Naive thymus-derived CD8-positive, alpha-beta T cell (primary cell): ENCODE measurements at regions not wholly inside any gene's neighbourhood (a gene's known extent, or its start where the extent isn't known, plus 50 kb on each side); places are given as distances from the start of the nearest gene placed in this dataset.
"Not testable (repeated sequence)": the region's sequence is repeated elsewhere in the genome, so short reads cannot be mapped to it uniquely, and the experiment has no call there.

Experiments
- ATAC-seq, 2 donors: fragments of 150-1000 bp; cut with Tn5 transposase in 1 of 2; sonication (Bioruptor Pico), chemical (Tn5 transposase) in 1 of 2; 1 replicate in 1 of 2; 2 replicates in 1 of 2; pipeline ENCODE4 v1.10.0; 2021; ENCODE audit warnings: mild to moderate bottlenecking in 2 of 2, moderate library complexity in 2 of 2
- POLR2A ChIA-PET: fragments of 350-600 bp; sonication (Branson Sonifier 250); formaldehyde crosslinking; loops from one replicate; lab custom pipeline; 2021; ENCODE audit warnings: antibody characterized with exemption; lab: Charles Lee
- DNase-seq, 10 donors: peaks; one replicate each; pipeline versions ENCODE4 v3.0.0 to v3.0.0-alpha.2; 2020 to 2022
- H3K27ac Mint-ChIP-seq, 10 donors: one replicate each; pipeline ENCODE4 v1.8.0; 2020 to 2022; ENCODE audit warnings: mild to moderate bottlenecking in 10 of 10, mixed read lengths in 10 of 10, moderate library complexity in 4 of 10, inconsistent platforms in 1 of 10
- H3K27me3 Mint-ChIP-seq, 5 donors: one replicate each; pipeline ENCODE4 v1.8.0; 2021 to 2022; ENCODE audit warnings: mixed read lengths in 5 of 5
- H3K36me3 Mint-ChIP-seq, 3 donors: one replicate each; pipeline ENCODE4 v1.8.0; 2020 to 2022; ENCODE audit warnings: mixed read lengths in 3 of 3, mild to moderate bottlenecking in 2 of 3, inconsistent platforms in 1 of 3
- H3K4me1 Mint-ChIP-seq, 4 donors: one replicate each; pipeline ENCODE4 v1.8.0; 2021 to 2022; ENCODE audit warnings: mixed read lengths in 4 of 4
- H3K4me3 Mint-ChIP-seq, 10 donors: one replicate each; pipeline ENCODE4 v1.8.0; 2020 to 2022; ENCODE audit warnings: mild to moderate bottlenecking in 10 of 10, mixed read lengths in 10 of 10, moderate library complexity in 6 of 10, inconsistent platforms in 1 of 10
- H3K9me3 Mint-ChIP-seq, 9 donors: one replicate each; pipeline ENCODE4 v1.8.0; 2020 to 2022; ENCODE audit warnings: mixed read lengths in 9 of 9, mild to moderate bottlenecking in 3 of 9, inconsistent platforms in 1 of 9, moderate library complexity in 1 of 9

DNA sequence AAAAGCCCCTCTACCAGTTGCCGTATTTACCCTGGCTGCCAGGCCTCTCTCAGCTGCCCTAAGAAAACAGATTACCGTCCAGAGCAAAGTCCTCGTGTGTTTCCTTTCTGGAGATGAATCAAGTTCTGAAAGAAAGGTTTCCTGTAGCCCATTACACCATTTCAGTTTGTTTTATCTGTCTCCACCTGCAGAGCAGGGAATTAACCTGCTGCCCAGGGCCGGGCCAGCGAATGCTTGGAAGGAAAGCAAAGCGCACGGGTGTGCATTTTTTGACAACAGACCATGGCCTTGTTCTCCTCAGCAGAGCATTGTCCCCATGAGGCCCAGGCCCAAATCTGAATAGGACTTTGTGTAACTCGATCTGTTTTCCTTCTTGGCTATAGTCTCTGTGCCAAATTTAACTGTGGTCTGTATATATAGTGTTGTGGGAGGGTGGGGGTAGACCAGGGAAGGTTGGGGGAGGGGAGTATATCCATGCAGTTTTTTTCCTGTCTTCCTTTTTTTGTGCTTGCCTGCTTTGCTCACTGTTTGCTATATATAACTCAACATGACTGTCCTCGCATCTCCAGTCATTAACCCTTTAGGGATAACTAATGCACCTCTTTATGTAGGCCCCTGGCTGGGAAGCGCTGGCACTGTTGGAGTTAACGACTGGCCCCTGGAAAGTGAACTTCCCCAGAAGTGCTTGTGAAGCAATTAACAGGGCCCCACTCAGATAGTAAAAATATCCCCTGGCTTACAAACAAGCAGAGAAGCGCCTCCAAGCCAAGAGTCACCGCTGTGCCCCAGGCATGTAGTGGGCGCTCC, 174.3 kb upstream of the PLGLB2 start:
- ATAC-seq, H3K36me3 Mint-ChIP-seq, H3K4me3 Mint-ChIP-seq, H3K27me3 Mint-ChIP-seq, H3K27ac Mint-ChIP-seq, H3K9me3 Mint-ChIP-seq, DNase-seq, POLR2A ChIA-PET: not testable (repeated sequence)
- peaks cover 3 to 25% (median 17%) of the 10 kb centered on the region in 4 donors for H3K4me1 Mint-ChIP-seq

DNA sequence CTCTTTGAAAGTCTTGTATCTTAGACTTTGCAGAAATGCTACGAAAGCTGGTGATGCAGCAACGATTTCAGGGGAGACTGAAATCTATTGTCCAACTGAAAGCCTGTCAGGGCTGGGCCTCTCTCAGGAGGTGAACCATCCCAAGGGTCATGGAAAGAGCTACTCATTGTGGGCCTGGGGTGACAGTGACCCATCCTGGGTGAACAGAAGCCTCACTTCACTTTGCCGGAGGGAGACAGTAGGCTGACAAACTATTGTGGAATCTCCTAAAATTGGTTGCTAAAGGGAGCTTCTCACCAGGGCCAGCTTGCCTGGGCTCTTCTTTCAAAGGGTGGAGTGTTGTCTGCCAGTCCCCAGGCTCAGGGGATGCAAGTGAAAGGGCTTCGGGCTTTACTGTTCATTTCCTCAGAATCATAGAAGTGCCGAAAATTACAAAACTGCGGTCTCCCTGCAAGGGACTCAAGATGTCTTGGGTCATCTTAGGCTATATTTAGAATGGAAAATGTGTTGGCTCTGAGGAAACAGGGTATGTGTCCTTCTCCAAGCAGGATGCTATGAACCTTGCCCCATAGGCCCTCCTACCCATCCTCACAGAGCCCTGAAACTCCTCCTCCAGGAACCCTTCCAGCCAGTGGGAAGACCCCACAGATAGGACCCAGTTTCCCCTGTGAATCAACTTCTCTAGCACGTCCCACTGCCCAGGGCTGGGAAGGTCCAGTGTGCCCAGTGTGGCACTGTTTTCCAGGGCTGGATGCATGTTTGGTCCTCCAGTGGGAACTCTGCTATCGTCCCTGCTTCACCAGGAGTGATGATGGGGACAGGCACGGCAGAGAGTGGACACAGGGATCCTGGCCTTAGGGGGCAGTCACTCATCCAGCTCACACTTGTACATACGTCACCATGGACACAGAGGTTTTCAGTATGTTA, 173.4 kb upstream of the PLGLB2 start:
- Mint-ChIP-seq H3K4me3 (peak overlapping the region in 1 of 10 donors; percentile 53), H3K27ac (peak overlapping the region in 1 of 10 donors; percentile 3), H3K4me1 (peaks cover 3 to 19% (median 11%) of the 10 kb centered on the region in 4 donors)
- ATAC-seq, H3K9me3 Mint-ChIP-seq, H3K36me3 Mint-ChIP-seq, DNase-seq, H3K27me3 Mint-ChIP-seq, POLR2A ChIA-PET: not testable (repeated sequence)

- Mint-ChIP-seq H3K4me3 (peak overlapping the region in 2 of 10 donors; percentile 37 to 53), H3K27ac (peak overlapping the region in 4 of 10 donors; percentile 29 to 69 (median 36)), H3K4me1 (peaks cover 0 to 14% (median 5%) of the 10 kb centered on the region in 4 donors)
- DNase-seq, H3K9me3 Mint-ChIP-seq, H3K36me3 Mint-ChIP-seq, POLR2A ChIA-PET, H3K27me3 Mint-ChIP-seq, ATAC-seq: not testable (repeated sequence)
Measured at GRCh38 chr2:87575138-87575537, 172.7 kb upstream of the PLGLB2 start.

DNA sequence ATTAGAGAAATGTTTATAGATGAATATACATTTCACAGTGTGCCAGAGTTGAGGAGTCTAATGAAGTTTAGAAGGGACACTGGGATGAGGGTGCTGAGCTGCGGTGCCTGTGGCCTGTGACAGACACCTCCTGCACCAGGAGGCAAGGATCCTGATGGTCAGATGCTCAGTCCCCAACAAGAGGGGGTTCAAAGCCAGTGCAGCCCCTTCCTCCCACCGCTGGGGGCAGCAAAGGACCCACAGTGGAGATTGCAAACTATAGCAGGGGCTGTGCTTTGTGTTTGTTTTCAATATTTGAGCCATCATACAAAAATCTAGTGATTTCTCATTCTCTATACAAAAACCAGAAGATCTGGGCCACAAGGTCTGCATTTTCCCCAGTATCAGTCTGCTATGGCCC, 170.5 kb upstream of the PLGLB2 start:
- H3K27me3 Mint-ChIP-seq, POLR2A ChIA-PET, H3K9me3 Mint-ChIP-seq, H3K4me3 Mint-ChIP-seq, H3K27ac Mint-ChIP-seq, ATAC-seq, DNase-seq, H3K36me3 Mint-ChIP-seq: not testable (repeated sequence)
- H3K4me1 Mint-ChIP-seq, result peaks cover 0 to 15% (median 6%) of the 10 kb centered on the region in 4 donors

- ATAC-seq, H3K4me3 Mint-ChIP-seq, H3K9me3 Mint-ChIP-seq, POLR2A ChIA-PET, H3K4me1 Mint-ChIP-seq, H3K27ac Mint-ChIP-seq, H3K36me3 Mint-ChIP-seq, DNase-seq, H3K27me3 Mint-ChIP-seq: not testable (repeated sequence)
Measured at GRCh38 chr2:87582152-87582551, 165.7 kb upstream of the PLGLB2 start.

DNA sequence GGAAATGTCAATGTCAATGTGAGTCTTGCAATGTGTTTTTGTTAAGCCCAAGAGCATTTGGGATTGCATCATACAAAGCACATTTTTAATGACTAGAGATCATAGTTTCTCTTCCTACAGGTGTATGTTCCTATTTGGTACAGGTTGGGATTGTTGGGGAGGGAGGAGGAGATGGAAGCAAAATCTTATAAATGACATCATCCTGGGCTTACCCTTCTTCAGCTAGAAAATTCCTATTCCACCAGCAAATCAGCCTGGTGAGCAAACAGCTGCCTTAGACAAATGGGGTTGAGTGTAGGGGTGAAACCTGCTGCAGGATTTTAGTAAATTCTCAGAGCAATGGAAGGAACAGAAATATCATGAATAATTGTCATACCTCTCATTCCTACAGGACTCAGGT, 165.3 kb upstream of the PLGLB2 start:
- not testable (repeated sequence) for ATAC-seq

GRCh38 chr2:87583370-87583769, 164.5 kb upstream of the PLGLB2 start:
- H3K27ac Mint-ChIP-seq, H3K9me3 Mint-ChIP-seq: not testable (repeated sequence)
- H3K4me3 Mint-ChIP-seq, result peak overlapping the region in 1 of 10 donors; percentile 26

More for the DNA sequence above, 165.3 kb upstream of the PLGLB2 start:
- H3K4me3 Mint-ChIP-seq, H3K4me1 Mint-ChIP-seq, H3K27me3 Mint-ChIP-seq, POLR2A ChIA-PET, H3K36me3 Mint-ChIP-seq, H3K27ac Mint-ChIP-seq, DNase-seq, H3K9me3 Mint-ChIP-seq: not testable (repeated sequence)

GRCh38 chr2:87583803-87584202, 164.1 kb upstream of the PLGLB2 start:
- H3K9me3 Mint-ChIP-seq, ATAC-seq, H3K27ac Mint-ChIP-seq, DNase-seq, H3K27me3 Mint-ChIP-seq, H3K36me3 Mint-ChIP-seq, POLR2A ChIA-PET, H3K4me1 Mint-ChIP-seq: not testable (repeated sequence)
- H3K4me3 Mint-ChIP-seq, result peak overlapping the region in 2 of 10 donors; percentile 26 to 58

More at GRCh38 chr2:87583370-87583769, 164.5 kb upstream of the PLGLB2 start:
- POLR2A ChIA-PET, H3K4me1 Mint-ChIP-seq, H3K36me3 Mint-ChIP-seq, H3K27me3 Mint-ChIP-seq, ATAC-seq, DNase-seq: not testable (repeated sequence)

- H3K27me3 Mint-ChIP-seq, POLR2A ChIA-PET, H3K36me3 Mint-ChIP-seq, H3K9me3 Mint-ChIP-seq, H3K4me1 Mint-ChIP-seq, H3K27ac Mint-ChIP-seq: not testable (repeated sequence)
- DNase-seq (peak in 3 of 10 donors; percentile 14 to 26 (median 16)), ATAC-seq (peak; percentile 64 to 69)
- H3K4me3 Mint-ChIP-seq, result peak overlapping the region in 8 of 10 donors; percentile 14 to 63 (median 57)
Measured at GRCh38 chr2:87584268-87584906, 163.5 kb upstream of the PLGLB2 start.

DNA sequence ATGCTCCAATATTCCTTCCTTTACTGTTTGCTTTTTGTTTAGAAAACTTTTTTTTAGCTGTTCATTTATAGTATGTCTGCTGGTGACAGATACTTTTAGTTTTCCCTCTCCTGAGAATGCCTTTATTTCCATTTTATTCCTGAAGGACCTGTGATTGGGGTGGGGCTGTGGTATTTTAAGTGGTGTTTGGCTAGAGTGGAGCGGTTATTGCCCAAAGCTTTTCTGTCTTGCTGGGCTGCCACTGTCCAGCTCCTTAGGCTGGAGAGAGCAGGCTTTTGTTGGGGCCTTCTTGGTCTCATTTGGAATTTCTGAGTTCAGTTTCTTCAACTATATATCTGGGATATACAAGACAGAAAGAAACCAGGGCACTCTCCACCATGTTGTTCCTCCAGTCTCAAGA, 160.0 kb upstream of the PLGLB2 start:
- POLR2A ChIA-PET, H3K4me3 Mint-ChIP-seq, H3K27me3 Mint-ChIP-seq, DNase-seq, H3K9me3 Mint-ChIP-seq, H3K4me1 Mint-ChIP-seq, H3K36me3 Mint-ChIP-seq, H3K27ac Mint-ChIP-seq, ATAC-seq: not testable (repeated sequence)

DNA sequence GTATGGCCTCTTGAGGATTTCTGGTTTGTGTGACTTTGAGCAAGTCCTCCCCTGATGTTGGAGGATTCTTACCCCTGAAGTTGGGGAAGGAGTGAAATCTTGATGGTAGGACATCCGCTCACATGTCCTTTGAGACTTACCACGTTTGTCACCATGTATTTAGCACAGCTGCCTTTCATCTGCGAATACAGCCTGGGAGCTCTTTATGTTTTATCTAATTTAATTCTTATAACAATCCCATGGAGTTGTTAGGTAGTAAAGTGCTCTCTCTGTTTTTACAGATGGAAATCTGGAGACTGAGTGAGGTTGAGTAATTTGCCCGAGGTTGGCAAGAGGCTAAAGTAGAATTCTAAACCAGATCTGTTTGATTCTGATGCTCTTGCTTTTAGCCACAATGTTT, 154.9 kb upstream of the PLGLB2 start:
- POLR2A ChIA-PET, H3K27me3 Mint-ChIP-seq, H3K9me3 Mint-ChIP-seq: not testable (repeated sequence)

DNA sequence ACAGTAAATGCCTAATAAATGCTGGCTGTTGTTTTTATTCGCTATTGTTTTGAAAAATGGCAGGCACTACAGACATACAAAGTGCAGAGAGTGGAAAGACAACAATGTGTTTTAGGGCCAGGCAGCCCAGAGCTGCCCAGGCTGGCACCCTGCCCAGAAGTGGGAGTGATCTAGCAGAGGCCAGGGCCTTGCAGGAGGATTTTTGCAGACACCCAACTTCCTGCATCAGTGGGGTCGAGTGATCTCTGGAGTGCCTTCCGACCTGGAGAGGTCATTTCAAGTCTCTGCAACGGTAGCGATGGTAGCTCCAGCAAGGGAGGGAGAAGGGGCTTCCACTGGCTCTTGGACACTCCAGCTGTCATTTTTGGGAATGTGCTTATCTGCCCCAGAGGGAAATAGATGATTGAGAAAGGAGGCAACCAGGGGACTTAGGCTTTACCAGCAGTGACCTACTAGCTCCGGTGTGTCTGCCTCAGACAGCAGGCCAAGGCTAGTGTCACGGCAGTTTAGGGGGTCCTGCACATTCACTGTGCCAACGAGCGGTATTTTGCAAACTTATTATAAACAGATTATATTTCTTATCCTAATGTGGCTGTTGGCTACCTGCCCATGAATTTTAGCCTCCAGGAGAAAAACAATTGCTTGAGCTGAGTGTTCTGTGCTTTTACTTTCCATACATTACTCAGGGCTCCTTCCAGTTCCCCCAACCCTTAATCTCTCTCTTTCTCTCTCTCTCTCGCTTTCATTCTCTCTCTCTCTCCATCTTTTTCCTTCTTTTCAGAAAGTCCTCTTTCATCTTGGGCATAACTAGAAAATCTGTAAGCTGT, 153.9 kb upstream of the PLGLB2 start:
- Mint-ChIP-seq H3K27ac (peak overlapping the region in 3 of 10 donors; percentile 13 to 62 (median 32)), H3K4me3 (peak overlapping the region in 5 of 10 donors; percentile 12 to 61 (median 31))
- not testable (repeated sequence) for H3K9me3 Mint-ChIP-seq

More for the DNA sequence above, 154.9 kb upstream of the PLGLB2 start:
- H3K4me3 Mint-ChIP-seq, H3K27ac Mint-ChIP-seq, H3K4me1 Mint-ChIP-seq, H3K36me3 Mint-ChIP-seq, DNase-seq, ATAC-seq: not testable (repeated sequence)

More for the DNA sequence above, 153.9 kb upstream of the PLGLB2 start:
- DNase-seq (peak; percentile 22 to 79 (median 61)), ATAC-seq (peak; percentile 93 to 98)
- POLR2A ChIA-PET, H3K4me1 Mint-ChIP-seq, H3K36me3 Mint-ChIP-seq, H3K27me3 Mint-ChIP-seq: not testable (repeated sequence)
